H9 (cell line): ENCODE measurements at regions not wholly inside any gene's neighbourhood (a gene's known extent, or its start where the extent isn't known, plus 50 kb on each side); places are given as distances from the start of the nearest gene placed in this dataset.

Experiments used
- DNase-seq: peaks from one replicate; pipeline ENCODE4 v3.0.0-alpha.2; 2017
- H2AFZ ChIP-seq: one replicate; pipeline ENCODE4 v1.6.1; 2013; ENCODE audit warnings: mild to moderate bottlenecking, low read length, control low read depth, moderate library complexity
- H2AK5ac ChIP-seq: 2 replicates; pipeline ENCODE4 v1.6.1; 2013; ENCODE audit warnings: low read length, control low read depth, mixed read lengths; ENCODE audit not compliant: insufficient read length
- H2BK120ac ChIP-seq: one replicate; pipeline ENCODE4 v1.6.1; 2013; ENCODE audit warnings: low read depth, mild to moderate bottlenecking, low read length, control low read depth, inconsistent platforms; ENCODE audit not compliant: poor library complexity, severe bottlenecking
- H2BK12ac ChIP-seq: 2 replicates; pipeline ENCODE4 v1.6.1; 2013; ENCODE audit warnings: low read length, control low read depth, mixed read lengths, low read depth; ENCODE audit not compliant: insufficient read length
- H2BK15ac ChIP-seq: 2 replicates; pipeline ENCODE4 v1.6.1; 2013; ENCODE audit warnings: low read depth, low read length, control low read depth
- H2BK20ac ChIP-seq: one replicate; pipeline ENCODE4 v1.6.1; 2013; ENCODE audit warnings: low read depth, mild to moderate bottlenecking, low read length, control low read depth, inconsistent platforms; ENCODE audit not compliant: poor library complexity, severe bottlenecking
- H2BK5ac ChIP-seq: 2 replicates; pipeline ENCODE4 v1.6.1; 2013; ENCODE audit warnings: low read length, control low read depth, mixed read lengths; ENCODE audit not compliant: insufficient read length
- H3K14ac ChIP-seq: 2 replicates; pipeline ENCODE4 v1.6.1; 2013; ENCODE audit warnings: low read length, control low read depth; ENCODE audit not compliant: insufficient read depth
- H3K18ac ChIP-seq: 2 replicates; pipeline ENCODE4 v1.6.1; 2013; ENCODE audit warnings: low read depth, mild to moderate bottlenecking, mixed read lengths, low read length, control low read depth; ENCODE audit not compliant: insufficient read length
- H3K23ac ChIP-seq: 2 replicates; pipeline ENCODE4 v1.6.1; 2013; ENCODE audit warnings: low read length, control low read depth, mixed read lengths, low read depth; ENCODE audit not compliant: insufficient read length
- H3K23me2 ChIP-seq: 2 replicates; pipeline ENCODE4 v1.6.1; 2013; ENCODE audit warnings: low read depth, mild to moderate bottlenecking, mixed read lengths, low read length, control low read depth; ENCODE audit not compliant: insufficient read length, poor library complexity, severe bottlenecking
- H3K27ac ChIP-seq: 2 replicates; pipeline ENCODE4 v1.5.1; 2013; ENCODE audit warnings: low read length, control low read depth, mixed read lengths, low read depth; ENCODE audit not compliant: insufficient read length
- H3K27me3 ChIP-seq: 2 replicates; pipeline ENCODE4 v1.6.1; 2013; ENCODE audit warnings: low read length, control low read depth, inconsistent platforms; ENCODE audit not compliant: insufficient read depth
- H3K4ac ChIP-seq: 2 replicates; pipeline ENCODE4 v1.6.1; 2013; ENCODE audit warnings: low read depth, mild to moderate bottlenecking, control low read depth, inconsistent platforms, low read length, moderate library complexity
- H3K4me1 ChIP-seq: 2 replicates; pipeline ENCODE4 v1.6.1; 2013; ENCODE audit warnings: low read length, control low read depth, inconsistent platforms; ENCODE audit not compliant: insufficient read depth
- H3K4me2 ChIP-seq: 2 replicates; pipeline ENCODE4 v1.6.1; 2013; ENCODE audit warnings: low read length, control low read depth, mixed read lengths; ENCODE audit not compliant: insufficient read length, insufficient read depth
- H3K56ac ChIP-seq: 2 replicates; pipeline ENCODE4 v1.6.1; 2013; ENCODE audit warnings: low read depth, mild to moderate bottlenecking, mixed read lengths, low read length, control low read depth; ENCODE audit not compliant: insufficient read length
- H3K79me1 ChIP-seq: 2 replicates; pipeline ENCODE4 v1.6.1; 2013; ENCODE audit warnings: low read depth, mild to moderate bottlenecking, moderate library complexity, low read length, control low read depth, inconsistent platforms; ENCODE audit not compliant: insufficient read depth, poor library complexity, severe bottlenecking
- H3K79me2 ChIP-seq: 2 replicates; pipeline ENCODE4 v1.6.1; 2013; ENCODE audit warnings: low read length, control low read depth, inconsistent platforms; ENCODE audit not compliant: insufficient read depth
- H3K9ac ChIP-seq: 2 replicates; pipeline ENCODE4 v1.6.1; 2013; ENCODE audit warnings: low read length, control low read depth, mixed read lengths; ENCODE audit not compliant: insufficient read length; ENCODE audit errors: extremely low read depth
- H3K9me3 ChIP-seq: one replicate; pipeline ENCODE4 v1.6.1; 2013; ENCODE audit warnings: low read depth, low read length, inconsistent platforms; ENCODE audit not compliant: control insufficient read depth
- H3T11ph ChIP-seq: one replicate; pipeline ENCODE4 v1.6.1; 2013; ENCODE audit warnings: mild to moderate bottlenecking, low read length, control low read depth, inconsistent platforms
- H4K20me1 ChIP-seq: one replicate; pipeline ENCODE4 v1.6.1; 2013; ENCODE audit not compliant: control insufficient read depth, insufficient read length, insufficient read depth
- H4K5ac ChIP-seq: 2 replicates; pipeline ENCODE4 v1.6.1; 2013; ENCODE audit warnings: low read depth, mild to moderate bottlenecking, mixed read lengths, low read length, control low read depth; ENCODE audit not compliant: insufficient read length
- H4K8ac ChIP-seq: replicated peaks from 2 replicates; pipeline ENCODE4 v1.6.1; 2013; ENCODE audit warnings: low read length, control low read depth, mixed read lengths, low read depth; ENCODE audit not compliant: insufficient read length
- H4K91ac ChIP-seq: 2 replicates; pipeline ENCODE4 v1.6.1; 2013; ENCODE audit warnings: low read depth, mild to moderate bottlenecking, moderate library complexity, mixed read lengths, low read length, control low read depth; ENCODE audit not compliant: insufficient read length
- H3K27ac Mint-ChIP-seq, 3 experiments: 2 replicates in 2 of 3; 3 replicates in 1 of 3; pipeline ENCODE4 v1.8.0; 2020 to 2021; ENCODE audit warnings: mixed read lengths in 3 of 3, mild to moderate bottlenecking in 1 of 3, moderate library complexity in 1 of 3
- H3K27me3 Mint-ChIP-seq: 2 replicates; pipeline ENCODE4 v1.8.0; 2021; ENCODE audit warnings: low read depth, mild to moderate bottlenecking, moderate library complexity, mixed read lengths
- H3K36me3 Mint-ChIP-seq, 3 experiments: 2 replicates in 2 of 3; 3 replicates in 1 of 3; pipeline ENCODE4 v1.8.0; 2020 to 2021; ENCODE audit warnings: low read depth in 3 of 3, mixed read lengths in 3 of 3; ENCODE audit not compliant: insufficient read depth in 1 of 3
- H3K4me1 Mint-ChIP-seq, 2 experiments: 2 replicates each; pipeline ENCODE4 v1.8.0; 2020; ENCODE audit warnings: mixed read lengths in 2 of 2
- H3K4me3 Mint-ChIP-seq, 2 experiments: 2 replicates in 1 of 2; 3 replicates in 1 of 2; pipeline ENCODE4 v1.8.0; 2020 to 2021; ENCODE audit warnings: mild to moderate bottlenecking in 2 of 2, mixed read lengths in 2 of 2, moderate library complexity in 1 of 2
- H3K9me3 Mint-ChIP-seq, 2 experiments: 2 replicates in 1 of 2; 3 replicates in 1 of 2; pipeline ENCODE4 v1.8.0; 2020; ENCODE audit warnings: mild to moderate bottlenecking in 2 of 2, mixed read lengths in 2 of 2, moderate library complexity in 1 of 2
- CTCF ChIP-seq: fragments of 200-600 bp; sonication (generic); conservative IDR thresholded peaks from 3 replicates; pipeline ENCODE4 v1.8.0; 2021; ENCODE audit warnings: antibody characterized with exemption, mild to moderate bottlenecking
- WGBS: extraction: QIAGEN DNeasy Blood & Tissue Kit; methylation state at CpG from one replicate; pipeline ENCODE4 v1.1.7; 2013; ENCODE audit warnings: missing lambda C conversion rate, low lambda C conversion rate, mixed read lengths; ENCODE audit not compliant: insufficient read length; ENCODE audit errors: extremely low coverage; 5-methylcytosine and 5-hydroxymethylcytosine counted together

DNA sequence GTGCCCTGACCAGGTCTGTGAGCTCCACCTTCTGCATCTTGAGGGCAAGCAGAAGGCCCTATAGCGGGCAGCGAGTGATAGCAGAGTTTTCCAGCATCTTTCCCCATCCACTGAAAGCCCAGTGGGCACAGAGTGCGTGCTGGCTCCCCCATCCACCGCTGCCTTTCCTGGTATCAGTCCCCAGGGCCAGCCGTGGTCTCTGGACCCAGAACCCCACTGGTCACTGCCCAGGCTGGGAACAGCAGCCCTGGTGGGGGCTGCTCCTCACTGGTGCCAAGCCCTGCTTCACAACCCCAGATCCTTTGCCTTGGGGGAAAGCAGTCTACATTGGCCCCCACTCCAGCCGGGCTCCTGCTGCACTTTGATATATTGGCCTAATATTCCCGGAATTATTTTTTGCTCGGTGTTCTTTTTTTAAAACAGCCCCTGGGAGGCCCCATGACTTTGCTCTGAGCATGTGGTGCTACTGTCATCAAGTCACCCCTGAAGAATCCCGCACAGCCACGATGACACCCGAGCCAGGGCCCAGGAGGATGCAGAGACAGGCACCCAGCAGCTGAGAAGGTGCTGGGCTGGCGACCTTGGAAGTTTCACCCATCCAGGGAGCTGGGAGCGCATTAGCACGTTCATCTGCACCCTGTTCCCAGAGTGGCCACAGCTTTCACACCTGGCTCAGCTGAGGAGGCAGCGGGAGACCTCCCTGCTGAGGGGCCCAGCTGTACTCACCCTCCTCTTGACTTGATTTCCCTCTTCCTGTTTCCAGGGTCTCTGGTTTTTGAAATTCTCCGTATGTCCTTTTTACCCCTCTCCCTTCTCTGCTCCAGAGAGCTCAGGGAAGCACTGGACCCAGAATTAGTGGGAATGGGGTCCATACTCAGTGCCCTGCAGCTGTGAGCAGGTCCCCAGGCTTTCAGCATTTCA, 56.9 kb downstream of the KLHDC7A start:
- no peak overlapping the region for H2BK12ac ChIP-seq
- no peak overlapping the region for H3K4ac ChIP-seq
- Mint-ChIP-seq H3K4me1 (peaks cover 19 to 26% of the 10 kb centered on the region in 2 experiments), H3K27ac (peak overlapping the region in 1 of 3 experiments; percentile 81; a peak in 1 of 7 replicates), H3K4me3 (no peak overlapping the region), H3K36me3 (no peaks in the 10 kb centered on the region), H3K27me3 (peaks cover 42% of the 10 kb centered on the region), H3K9me3 (no peaks in the 10 kb centered on the region)
- H2BK120ac ChIP-seq: no peak overlapping the region
- H2AFZ ChIP-seq: no peak overlapping the region
- no peak overlapping the region for H2BK15ac ChIP-seq
- H2BK5ac ChIP-seq: no peak overlapping the region
- peak; percentile 18 for DNase-seq
- H3K79me1 ChIP-seq: no peaks in the 10 kb centered on the region
- H3K27me3 ChIP-seq: no peaks in the 10 kb centered on the region; the same call in 1 of the 2 replicates
- H3K9ac ChIP-seq: no peak overlapping the region
- H4K91ac ChIP-seq: no peak overlapping the region
- H3K9me3 ChIP-seq: no peaks in the 10 kb centered on the region
- H2BK20ac ChIP-seq: no peak overlapping the region
- no peak overlapping the region for H3K27ac ChIP-seq
- H4K20me1 ChIP-seq: no peaks in the 10 kb centered on the region
- H4K5ac ChIP-seq: no peak overlapping the region
- no peaks in the 10 kb centered on the region for H3K79me2 ChIP-seq
- H3K23ac ChIP-seq: no peak overlapping the region
- no CpG with 5 or more reads among the region's 16 CpGs for WGBS
- no peak overlapping the region for H3T11ph ChIP-seq
- H3K4me1 ChIP-seq: peaks cover 5% of the 10 kb centered on the region; the same call in 1 of the 2 replicates
- H3K23me2 ChIP-seq: no peaks in the 10 kb centered on the region
- no peak overlapping the region for H3K14ac ChIP-seq
- H3K4me2 ChIP-seq: no peak overlapping the region
- H2AK5ac ChIP-seq: no peak overlapping the region
- TF ChIP-seq CTCF: no peak
- no peak overlapping the region for H3K56ac ChIP-seq
- H3K18ac ChIP-seq: no peak overlapping the region
- no peak overlapping the region for H4K8ac ChIP-seq
